GM23338 (cell line): ENCODE measurements at regions not wholly inside any gene's neighbourhood (a gene's known extent, or its start where the extent isn't known, plus 50 kb on each side); places are given as distances from the start of the nearest gene placed in this dataset.

ENCODE experiments used
- ATAC-seq: fragments of 200-7000 bp; cut with Tn5 transposase; 3 replicates; pipeline ENCODE4 v1.9.1; 2020
- DNase-seq: peaks from one replicate; pipeline ENCODE4 v3.0.0-alpha.2; 2015; ENCODE audit warnings: low spot score
- H2AFZ ChIP-seq: fragments of 200-600 bp; sonication (generic); 2 replicates; pipeline ENCODE4 v1.8.0; 2016; ENCODE audit warnings: antibody characterized with exemption, mild to moderate bottlenecking, moderate library complexity
- H3F3A ChIP-seq: fragments of 200-600 bp; sonication (generic); replicated peaks from 2 replicates; pipeline ENCODE4 v1.8.0; 2017; ENCODE audit warnings: antibody characterized with exemption, mixed run types, low read depth
- H3K27ac ChIP-seq: fragments of 200-600 bp; sonication (generic); 2 replicates; pipeline ENCODE4 v1.6.1; 2016; ENCODE audit warnings: low read depth
- H3K27me3 ChIP-seq: fragments of 200-600 bp; sonication (generic); 2 replicates; pipeline ENCODE4 v1.8.0; 2016; ENCODE audit warnings: mild to moderate bottlenecking, mixed run types, moderate library complexity; ENCODE audit not compliant: insufficient read depth
- H3K36me3 ChIP-seq: fragments of 200-600 bp; sonication (generic); 2 replicates; pipeline ENCODE4 v1.8.0; 2016; ENCODE audit warnings: mild to moderate bottlenecking; ENCODE audit not compliant: insufficient read depth
- H3K4me1 ChIP-seq: fragments of 200-600 bp; sonication (generic); 2 replicates; pipeline ENCODE4 v1.8.0; 2016; ENCODE audit warnings: mild to moderate bottlenecking, moderate library complexity; ENCODE audit not compliant: insufficient read depth
- H3K4me2 ChIP-seq: fragments of 200-600 bp; sonication (generic); 2 replicates; pipeline ENCODE4 v1.7.1; 2017; ENCODE audit warnings: mixed run types
- H3K4me3 ChIP-seq: fragments of 200-600 bp; sonication (generic); 2 replicates; pipeline ENCODE4 v1.6.1; 2016; ENCODE audit warnings: mixed run types
- H3K79me2 ChIP-seq: fragments of 200-600 bp; sonication (generic); replicated peaks from 2 replicates; pipeline ENCODE4 v1.8.0; 2017; ENCODE audit warnings: mild to moderate bottlenecking; ENCODE audit not compliant: insufficient read depth
- H3K9me2 ChIP-seq: fragments of 200-600 bp; sonication (generic); 2 replicates; pipeline ENCODE4 v1.8.0; 2017; ENCODE audit not compliant: insufficient read depth
- H4K20me1 ChIP-seq: fragments of 200-600 bp; sonication (generic); replicated peaks from 2 replicates; pipeline ENCODE4 v1.8.0; 2017; ENCODE audit warnings: mild to moderate bottlenecking; ENCODE audit not compliant: insufficient read depth
- H3K27ac Mint-ChIP-seq: 2 replicates; pipeline ENCODE4 v1.8.0; 2020; ENCODE audit warnings: inconsistent platforms, mild to moderate bottlenecking, moderate library complexity, mixed read lengths
- H3K27me3 Mint-ChIP-seq: 3 replicates; pipeline ENCODE4 v1.8.0; 2022; ENCODE audit warnings: low read depth, mild to moderate bottlenecking, moderate library complexity, mixed read lengths, inconsistent platforms; ENCODE audit not compliant: insufficient read depth, poor library complexity
- H3K36me3 Mint-ChIP-seq: 3 replicates; pipeline ENCODE4 v1.8.0; 2021; ENCODE audit warnings: low read depth, mild to moderate bottlenecking, inconsistent platforms, moderate library complexity, mixed read lengths
- H3K4me1 Mint-ChIP-seq: 3 replicates; pipeline ENCODE4 v1.8.0; 2020; ENCODE audit warnings: mild to moderate bottlenecking, inconsistent platforms, mixed read lengths
- H3K4me3 Mint-ChIP-seq: 3 replicates; pipeline ENCODE4 v1.8.0; 2021; ENCODE audit warnings: moderate library complexity, mild to moderate bottlenecking, inconsistent platforms, mixed read lengths
- H3K9me3 Mint-ChIP-seq: 3 replicates; pipeline ENCODE4 v1.8.0; 2020; ENCODE audit warnings: moderate library complexity, mild to moderate bottlenecking, inconsistent platforms, mixed read lengths
- CREB1 ChIP-seq: fragments of 250-450 bp; sonication (Bioruptor Pico); IDR thresholded peaks from 2 replicates; pipeline ENCODE4 v1.5.0; 2020; ENCODE audit warnings: low read depth, mild to moderate bottlenecking, moderate library complexity
- ETS1 ChIP-seq: IDR thresholded peaks from 2 replicates; pipeline ENCODE4 v1.6.1; 2016; ENCODE audit warnings: antibody characterized with exemption
- EZH2 ChIP-seq: fragments of 200-600 bp; sonication (generic); IDR thresholded peaks from one replicate; pipeline ENCODE4 v1.8.0; 2017; ENCODE audit warnings: antibody characterized with exemption, mild to moderate bottlenecking, low read depth; ENCODE audit not compliant: unreplicated experiment
- EZH2phosphoT487 ChIP-seq: fragments of 200-600 bp; sonication (generic); IDR thresholded peaks from one replicate; pipeline ENCODE4 v1.8.1; 2018; ENCODE audit warnings: antibody characterized with exemption; ENCODE audit not compliant: unreplicated experiment
- JUNB ChIP-seq: IDR thresholded peaks from one replicate; pipeline ENCODE4 v1.6.1; 2016; ENCODE audit warnings: antibody characterized with exemption; ENCODE audit not compliant: unreplicated experiment
- NANOG ChIP-seq: IDR thresholded peaks from 2 replicates; pipeline ENCODE4 v1.6.1; 2016; ENCODE audit warnings: antibody characterized with exemption, borderline replicate concordance
- POLR2AphosphoS5 ChIP-seq: IDR thresholded peaks from 2 replicates; pipeline ENCODE4 v1.6.1; 2016; ENCODE audit warnings: antibody characterized with exemption, low read depth
- REST ChIP-seq: IDR thresholded peaks from one replicate; pipeline ENCODE4 v1.6.1; 2018; ENCODE audit warnings: antibody characterized with exemption; ENCODE audit not compliant: unreplicated experiment
- ZNF331 ChIP-seq: fragments of 250-450 bp; sonication (Bioruptor Pico); IDR thresholded peaks from 2 replicates; pipeline ENCODE4 v1.5.0; 2020; ENCODE audit warnings: low read depth, mild to moderate bottlenecking, moderate library complexity
- TF ChIP-seq, protein P1 (sequence below): fragments of 250-450 bp; sonication (Bioruptor Pico); IDR thresholded peaks from 2 replicates; pipeline ENCODE4 v1.5.0; 2020; ENCODE audit warnings: mild to moderate bottlenecking, moderate library complexity
- TF ChIP-seq, protein P2 (sequence below), 2 experiments: fragments of 200-600 bp in 1 of 2; sonication (generic) in 1 of 2; conservative IDR thresholded peaks; 2 replicates each; pipeline versions ENCODE4 v1.5.1 to v1.6.1; 2016 to 2017; ENCODE audit warnings: antibody characterized with exemption in 2 of 2, low read depth in 2 of 2, mild to moderate bottlenecking in 2 of 2, moderate library complexity in 1 of 2

GRCh38 chr4:176949029-176949428 is 156.3 kb upstream of the VEGFC start:
- no peaks in the 10 kb centered on the region for H3K36me3 Mint-ChIP-seq
- Histone ChIP-seq H3K79me2 (no peaks in the 10 kb centered on the region), H3K4me2 (no peak overlapping the region), H3K9me2 (no peaks in the 10 kb centered on the region), H4K20me1 (no peaks in the 10 kb centered on the region), H3F3A (no peaks in the 10 kb centered on the region), H3K27me3 (no peaks in the 10 kb centered on the region), H3K4me3 (no peak overlapping the region), H3K4me1 (no peaks in the 10 kb centered on the region), H3K36me3 (no peaks in the 10 kb centered on the region), H2AFZ (no peak overlapping the region; the same call in 1 of the 2 replicates), H3K27ac (no peak overlapping the region)
- H3K4me1 Mint-ChIP-seq, result no peaks in the 10 kb centered on the region
- no peak overlapping the region for H3K4me3 Mint-ChIP-seq
- ATAC-seq (no peak), DNase-seq (no peak)
- H3K27me3 Mint-ChIP-seq, result no peaks in the 10 kb centered on the region
- no peak overlapping the region for H3K27ac Mint-ChIP-seq
- H3K9me3 Mint-ChIP-seq, result peaks cover 2% of the 10 kb centered on the region; the same call in 1 of the 3 replicates
- TF ChIP-seq JUNB (no peak), ZNF331 (CRISPR knock-in tag) (no peak), ETS1 (no peak), NANOG (no peak), POLR2AphosphoS5 (no peak), EZH2phosphoT487 (no peak), CREB1 (CRISPR knock-in tag) (no peak), EZH2 (no peak), REST (no peak)
- TF ChIP-seq, protein P1, sequence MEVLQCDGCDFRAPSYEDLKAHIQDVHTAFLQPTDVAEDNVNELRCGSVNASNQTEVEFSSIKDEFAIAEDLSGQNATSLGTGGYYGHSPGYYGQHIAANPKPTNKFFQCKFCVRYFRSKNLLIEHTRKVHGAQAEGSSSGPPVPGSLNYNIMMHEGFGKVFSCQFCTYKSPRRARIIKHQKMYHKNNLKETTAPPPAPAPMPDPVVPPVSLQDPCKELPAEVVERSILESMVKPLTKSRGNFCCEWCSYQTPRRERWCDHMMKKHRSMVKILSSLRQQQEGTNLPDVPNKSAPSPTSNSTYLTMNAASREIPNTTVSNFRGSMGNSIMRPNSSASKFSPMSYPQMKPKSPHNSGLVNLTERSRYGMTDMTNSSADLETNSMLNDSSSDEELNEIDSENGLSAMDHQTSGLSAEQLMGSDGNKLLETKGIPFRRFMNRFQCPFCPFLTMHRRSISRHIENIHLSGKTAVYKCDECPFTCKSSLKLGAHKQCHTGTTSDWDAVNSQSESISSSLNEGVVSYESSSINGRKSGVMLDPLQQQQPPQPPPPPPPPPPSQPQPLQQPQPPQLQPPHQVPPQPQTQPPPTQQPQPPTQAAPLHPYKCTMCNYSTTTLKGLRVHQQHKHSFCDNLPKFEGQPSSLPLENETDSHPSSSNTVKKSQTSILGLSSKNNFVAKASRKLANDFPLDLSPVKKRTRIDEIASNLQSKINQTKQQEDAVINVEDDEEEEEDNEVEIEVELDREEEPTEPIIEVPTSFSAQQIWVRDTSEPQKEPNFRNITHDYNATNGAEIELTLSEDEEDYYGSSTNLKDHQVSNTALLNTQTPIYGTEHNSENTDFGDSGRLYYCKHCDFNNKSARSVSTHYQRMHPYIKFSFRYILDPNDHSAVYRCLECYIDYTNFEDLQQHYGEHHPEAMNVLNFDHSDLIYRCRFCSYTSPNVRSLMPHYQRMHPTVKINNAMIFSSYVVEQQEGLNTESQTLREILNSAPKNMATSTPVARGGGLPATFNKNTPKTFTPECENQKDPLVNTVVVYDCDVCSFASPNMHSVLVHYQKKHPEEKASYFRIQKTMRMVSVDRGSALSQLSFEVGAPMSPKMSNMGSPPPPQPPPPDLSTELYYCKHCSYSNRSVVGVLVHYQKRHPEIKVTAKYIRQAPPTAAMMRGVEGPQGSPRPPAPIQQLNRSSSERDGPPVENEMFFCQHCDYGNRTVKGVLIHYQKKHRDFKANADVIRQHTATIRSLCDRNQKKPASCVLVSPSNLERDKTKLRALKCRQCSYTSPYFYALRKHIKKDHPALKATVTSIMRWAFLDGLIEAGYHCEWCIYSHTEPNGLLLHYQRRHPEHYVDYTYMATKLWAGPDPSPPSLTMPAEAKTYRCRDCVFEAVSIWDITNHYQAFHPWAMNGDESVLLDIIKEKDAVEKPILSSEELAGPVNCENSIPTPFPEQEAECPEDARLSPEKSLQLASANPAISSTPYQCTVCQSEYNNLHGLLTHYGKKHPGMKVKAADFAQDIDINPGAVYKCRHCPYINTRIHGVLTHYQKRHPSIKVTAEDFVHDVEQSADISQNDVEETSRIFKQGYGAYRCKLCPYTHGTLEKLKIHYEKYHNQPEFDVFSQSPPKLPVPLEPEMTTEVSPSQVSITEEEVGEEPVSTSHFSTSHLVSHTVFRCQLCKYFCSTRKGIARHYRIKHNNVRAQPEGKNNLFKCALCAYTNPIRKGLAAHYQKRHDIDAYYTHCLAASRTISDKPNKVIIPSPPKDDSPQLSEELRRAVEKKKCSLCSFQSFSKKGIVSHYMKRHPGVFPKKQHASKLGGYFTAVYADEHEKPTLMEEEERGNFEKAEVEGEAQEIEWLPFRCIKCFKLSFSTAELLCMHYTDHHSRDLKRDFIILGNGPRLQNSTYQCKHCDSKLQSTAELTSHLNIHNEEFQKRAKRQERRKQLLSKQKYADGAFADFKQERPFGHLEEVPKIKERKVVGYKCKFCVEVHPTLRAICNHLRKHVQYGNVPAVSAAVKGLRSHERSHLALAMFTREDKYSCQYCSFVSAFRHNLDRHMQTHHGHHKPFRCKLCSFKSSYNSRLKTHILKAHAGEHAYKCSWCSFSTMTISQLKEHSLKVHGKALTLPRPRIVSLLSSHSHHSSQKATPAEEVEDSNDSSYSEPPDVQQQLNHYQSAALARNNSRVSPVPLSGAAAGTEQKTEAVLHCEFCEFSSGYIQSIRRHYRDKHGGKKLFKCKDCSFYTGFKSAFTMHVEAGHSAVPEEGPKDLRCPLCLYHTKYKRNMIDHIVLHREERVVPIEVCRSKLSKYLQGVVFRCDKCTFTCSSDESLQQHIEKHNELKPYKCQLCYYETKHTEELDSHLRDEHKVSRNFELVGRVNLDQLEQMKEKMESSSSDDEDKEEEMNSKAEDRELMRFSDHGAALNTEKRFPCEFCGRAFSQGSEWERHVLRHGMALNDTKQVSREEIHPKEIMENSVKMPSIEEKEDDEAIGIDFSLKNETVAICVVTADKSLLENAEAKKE, result no peak
- TF ChIP-seq, protein P2, sequence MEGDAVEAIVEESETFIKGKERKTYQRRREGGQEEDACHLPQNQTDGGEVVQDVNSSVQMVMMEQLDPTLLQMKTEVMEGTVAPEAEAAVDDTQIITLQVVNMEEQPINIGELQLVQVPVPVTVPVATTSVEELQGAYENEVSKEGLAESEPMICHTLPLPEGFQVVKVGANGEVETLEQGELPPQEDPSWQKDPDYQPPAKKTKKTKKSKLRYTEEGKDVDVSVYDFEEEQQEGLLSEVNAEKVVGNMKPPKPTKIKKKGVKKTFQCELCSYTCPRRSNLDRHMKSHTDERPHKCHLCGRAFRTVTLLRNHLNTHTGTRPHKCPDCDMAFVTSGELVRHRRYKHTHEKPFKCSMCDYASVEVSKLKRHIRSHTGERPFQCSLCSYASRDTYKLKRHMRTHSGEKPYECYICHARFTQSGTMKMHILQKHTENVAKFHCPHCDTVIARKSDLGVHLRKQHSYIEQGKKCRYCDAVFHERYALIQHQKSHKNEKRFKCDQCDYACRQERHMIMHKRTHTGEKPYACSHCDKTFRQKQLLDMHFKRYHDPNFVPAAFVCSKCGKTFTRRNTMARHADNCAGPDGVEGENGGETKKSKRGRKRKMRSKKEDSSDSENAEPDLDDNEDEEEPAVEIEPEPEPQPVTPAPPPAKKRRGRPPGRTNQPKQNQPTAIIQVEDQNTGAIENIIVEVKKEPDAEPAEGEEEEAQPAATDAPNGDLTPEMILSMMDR (conservative IDR thresholded peaks at IDR 0.05; ENCODE audit: low read depth in 2 of 2), result no peak
